Lung (tissue), 11 donors: ENCODE measurements at regions not wholly inside any gene's neighbourhood (a gene's known extent, or its start where the extent isn't known, plus 50 kb on each side); places are given as distances from the start of the nearest gene placed in this dataset.

ENCODE experiments used
- ATAC-seq: fragments of 200-7000 bp; cut with Tn5 transposase; one replicate; pipeline ENCODE4 v1.9.1; 2020; ENCODE audit warnings: moderate number of reproducible peaks; ENCODE audit not compliant: insufficient read depth, low FRiP score
- DNase-seq, 3 donors: peaks; one replicate each; pipeline ENCODE4 v3.0.0-alpha.2; 2013 to 2017
- H3K27ac ChIP-seq, 2 donors: one replicate each; pipeline ENCODE4 v1.5.1; 2013; ENCODE audit warnings: mild to moderate bottlenecking in 2 of 2, moderate library complexity in 2 of 2, control low read depth in 1 of 2, inconsistent platforms in 1 of 2, low read depth in 1 of 2, low read length in 1 of 2
- H3K27me3 ChIP-seq, 3 donors: one replicate each; pipeline ENCODE4 v1.5.1; 2013; ENCODE audit warnings: low read length in 2 of 3; ENCODE audit not compliant: control insufficient read depth in 3 of 3, insufficient read depth in 3 of 3
- H3K36me3 ChIP-seq, 4 donors: one replicate each; pipeline ENCODE4 v1.5.1; 2013; ENCODE audit warnings: low read length in 4 of 4, mild to moderate bottlenecking in 1 of 4, moderate library complexity in 1 of 4; ENCODE audit not compliant: control insufficient read depth in 4 of 4, insufficient read depth in 4 of 4
- H3K4me1 ChIP-seq, 5 donors: one replicate each; pipeline ENCODE4 v1.5.1; 2013; ENCODE audit warnings: low read length in 5 of 5, mild to moderate bottlenecking in 2 of 5, moderate library complexity in 1 of 5; ENCODE audit not compliant: control insufficient read depth in 5 of 5, insufficient read depth in 5 of 5
- H3K4me3 ChIP-seq: one replicate; pipeline ENCODE4 v1.5.1; 2013; ENCODE audit warnings: mild to moderate bottlenecking, control low read depth, moderate library complexity
- H3K9ac ChIP-seq, 2 donors: one replicate each; pipeline ENCODE4 v1.5.1; 2013; ENCODE audit warnings: low read length in 2 of 2, control low read depth in 1 of 2; ENCODE audit not compliant: insufficient read depth in 1 of 2
- H3K9me3 ChIP-seq, 4 donors: one replicate each; pipeline ENCODE4 v1.5.1; 2013; ENCODE audit warnings: low read length in 3 of 4, mild to moderate bottlenecking in 1 of 4, moderate library complexity in 1 of 4; ENCODE audit not compliant: control insufficient read depth in 4 of 4, insufficient read depth in 3 of 4
- CTCF ChIP-seq: IDR thresholded peaks from 2 replicates; pipeline ENCODE4 v1.5.1; 2012; ENCODE audit warnings: mild to moderate bottlenecking; ENCODE audit errors: control extremely low read depth, extremely low read depth
- WGBS, 2 donors: extraction: QIAGEN DNeasy Blood & Tissue Kit; methylation state at CpG; one replicate each; pipeline ENCODE4 v1.1.7; 2013; 5-methylcytosine and 5-hydroxymethylcytosine counted together
- donor health status: control.
- donor health status: control.
- donor health status: Bipolar disorder and iron deficiency.
- donor health status: healthy.
- donor health status: DM: yes; HTN: yes; CAD: no.

GRCh38 chr5:61881821-61882487 is 424.1 kb upstream of the KIF2A start:
- Histone ChIP-seq H3K27ac (no peak overlapping the region), H3K9me3 (no peaks in the 10 kb centered on the region), H3K4me3 (no peak overlapping the region), H3K27me3 (no peaks in the 10 kb centered on the region), H3K4me1 (no peaks in the 10 kb centered on the region), H3K36me3 (no peaks in the 10 kb centered on the region), H3K9ac (no peak overlapping the region)
- TF ChIP-seq CTCF: no peak
- ATAC-seq (no peak), DNase-seq (peak in 1 of 3 donors; percentile 6)
- 61 to 75% methylated on average over 6 of the region's 6 CpGs for WGBS, 2 donors

GRCh38 chr5:61882901-61883500 is 423.0 kb upstream of the KIF2A start:
- DNase-seq (no peak), ATAC-seq (no peak)
- Histone ChIP-seq H3K36me3 (no peaks in the 10 kb centered on the region), H3K9ac (no peak overlapping the region), H3K9me3 (no peaks in the 10 kb centered on the region), H3K4me1 (no peaks in the 10 kb centered on the region), H3K4me3 (no peak overlapping the region), H3K27ac (no peak overlapping the region), H3K27me3 (no peaks in the 10 kb centered on the region)
- no peak for TF ChIP-seq CTCF
- 84 to 86% methylated on average over 9 of the region's 9 CpGs for WGBS, 2 donors

GRCh38 chr5:61884252-61884855 is 421.7 kb upstream of the KIF2A start:
- Histone ChIP-seq H3K4me3 (no peak overlapping the region), H3K9me3 (no peaks in the 10 kb centered on the region), H3K27ac (no peak overlapping the region), H3K9ac (no peak overlapping the region), H3K4me1 (no peaks in the 10 kb centered on the region), H3K27me3 (no peaks in the 10 kb centered on the region), H3K36me3 (no peaks in the 10 kb centered on the region)
- no peak for TF ChIP-seq CTCF
- WGBS, 2 donors: 86 to 92% methylated on average over 7 of the region's 7 CpGs
- no peak for ATAC-seq
- DNase-seq: peak in 1 of 3 donors; percentile 4
